ENCODE measurements at regions not wholly inside any gene's neighbourhood (a gene's known extent, or its start where the extent isn't known, plus 50 kb on each side); places are given as distances from the start of the nearest gene placed in this dataset.

- peak; percentile 68 for TF ChIP-seq CTCF (IDR thresholded peaks at IDR 0.05; ENCODE audit: low read depth, low read length, missing input control)
- TF ChIP-seq RAD21 (IDR thresholded peaks at IDR 0.05): peak; percentile 81 to 82
- no peak for TF ChIP-seq MAX (IDR thresholded peaks at IDR 0.05)
- Histone ChIP-seq H3K9me3 (ENCODE audit: control insufficient read depth in 4 of 4, low read length in 3 of 4) (peaks cover 0 to 10% (median 8%) of the 10 kb centered on the region in 4 donors), H3K9ac (ENCODE audit: low read depth in 1 of 2, low read length in 2 of 2) (no peak overlapping the region), H3K27ac (ENCODE audit: low read depth in 1 of 2, low read length in 2 of 2) (no peak overlapping the region), H3K4me3 (ENCODE audit: low read depth in 1 of 3, low read length in 3 of 3) (no peak overlapping the region), H3K36me3 (ENCODE audit: control insufficient read depth in 4 of 4, insufficient read depth in 3 of 4, low read depth in 1 of 4, low read length in 3 of 4) (no peaks in the 10 kb centered on the region), H3K27me3 (ENCODE audit: control insufficient read depth in 4 of 4, insufficient read depth in 4 of 4, low read length in 3 of 4) (no peaks in the 10 kb centered on the region), H3K4me1 (ENCODE audit: control insufficient read depth in 4 of 4, insufficient read depth in 4 of 4, low read length in 3 of 4) (no peaks in the 10 kb centered on the region)
- DNase-seq (ENCODE audit: low spot score): peak; percentile 65
- 28% methylated on average over 5 of the region's 5 CpGs for WGBS
These were observed 142.8 kb downstream of the NDUFA10 start for GRCh38 chr2:239882331-239882732.

GRCh38 chr2:239881561-239882320, 143.4 kb downstream of the NDUFA10 start:
- peaks cover 0 to 10% (median 8%) of the 10 kb centered on the region in 4 donors for H3K9me3 ChIP-seq (ENCODE audit: control insufficient read depth in 4 of 4, low read length in 3 of 4)
- H3K27me3 ChIP-seq (ENCODE audit: control insufficient read depth in 4 of 4, insufficient read depth in 4 of 4, low read length in 3 of 4): no peaks in the 10 kb centered on the region
- H3K4me1 ChIP-seq (ENCODE audit: control insufficient read depth in 4 of 4, insufficient read depth in 4 of 4, low read length in 3 of 4): no peaks in the 10 kb centered on the region
- H3K9ac ChIP-seq (ENCODE audit: low read depth in 1 of 2, low read length in 2 of 2): no peak overlapping the region
- no peak for TF ChIP-seq HNF4G (IDR thresholded peaks at IDR 0.05)
- peak; percentile 67 for TF ChIP-seq NR2F2 (IDR thresholded peaks at IDR 0.05)
- WGBS: 68% methylated on average over 17 of the region's 17 CpGs
- no peak overlapping the region for H3K27ac ChIP-seq (ENCODE audit: low read depth in 1 of 2, low read length in 2 of 2)
- no peak for DNase-seq (ENCODE audit: low spot score)
- H3K36me3 ChIP-seq (ENCODE audit: control insufficient read depth in 4 of 4, insufficient read depth in 3 of 4, low read depth in 1 of 4, low read length in 3 of 4): no peaks in the 10 kb centered on the region
- no peak overlapping the region for H3K4me3 ChIP-seq (ENCODE audit: low read depth in 1 of 3, low read length in 3 of 3)

- Histone ChIP-seq H3K4me3 (ENCODE audit: low read depth in 1 of 3, low read length in 3 of 3) (no peak overlapping the region), H3K27ac (ENCODE audit: low read depth in 1 of 2, low read length in 2 of 2) (no peak overlapping the region), H3K36me3 (ENCODE audit: control insufficient read depth in 4 of 4, insufficient read depth in 3 of 4, low read depth in 1 of 4, low read length in 3 of 4) (no peaks in the 10 kb centered on the region), H3K9me3 (ENCODE audit: control insufficient read depth in 4 of 4, low read length in 3 of 4) (peaks cover 0 to 10% (median 6%) of the 10 kb centered on the region in 4 donors), H3K4me1 (ENCODE audit: control insufficient read depth in 4 of 4, insufficient read depth in 4 of 4, low read length in 3 of 4) (no peaks in the 10 kb centered on the region), H3K9ac (ENCODE audit: low read depth in 1 of 2, low read length in 2 of 2) (no peak overlapping the region), H3K27me3 (ENCODE audit: control insufficient read depth in 4 of 4, insufficient read depth in 4 of 4, low read length in 3 of 4) (no peaks in the 10 kb centered on the region)
- 87% methylated on average over 10 of the region's 10 CpGs for WGBS
- DNase-seq (ENCODE audit: low spot score): peak; percentile 19
- TF ChIP-seq TAF1 (conservative IDR thresholded peaks at IDR 0.05): no peak
- no peak for TF ChIP-seq MAX (IDR thresholded peaks at IDR 0.05)
- no peak for TF ChIP-seq SP1 (IDR thresholded peaks at IDR 0.05)
These were observed 144.1 kb downstream of the NDUFA10 start for GRCh38 chr2:239881031-239881471.

- no peak overlapping the region for H3K27ac ChIP-seq (ENCODE audit: low read depth in 1 of 2, low read length in 2 of 2)
- TF ChIP-seq FOXA2 (IDR thresholded peaks at IDR 0.05) (no peak), EGR1 (IDR thresholded peaks at IDR 0.05; ENCODE audit: low read depth in 2 of 2) (no peak)
- DNase-seq (ENCODE audit: low spot score): peak; percentile 20
These were observed 144.7 kb downstream of the NDUFA10 start for GRCh38 chr2:239880396-239880795.

More at GRCh38 chr2:239880396-239880795, 144.7 kb downstream of the NDUFA10 start:
- Histone ChIP-seq H3K4me1 (ENCODE audit: control insufficient read depth in 4 of 4, insufficient read depth in 4 of 4, low read length in 3 of 4) (no peaks in the 10 kb centered on the region), H3K36me3 (ENCODE audit: control insufficient read depth in 4 of 4, insufficient read depth in 3 of 4, low read depth in 1 of 4, low read length in 3 of 4) (no peaks in the 10 kb centered on the region), H3K4me3 (ENCODE audit: low read depth in 1 of 3, low read length in 3 of 3) (no peak overlapping the region), H3K9ac (ENCODE audit: low read depth in 1 of 2, low read length in 2 of 2) (no peak overlapping the region), H3K9me3 (ENCODE audit: control insufficient read depth in 4 of 4, low read length in 3 of 4) (peaks cover 0 to 5% (median 5%) of the 10 kb centered on the region in 4 donors), H3K27me3 (ENCODE audit: control insufficient read depth in 4 of 4, insufficient read depth in 4 of 4, low read length in 3 of 4) (no peaks in the 10 kb centered on the region)
- 91% methylated on average over 3 of the region's 3 CpGs for WGBS

Measured in liver (tissue), 8 donors.